Peyer's patch (tissue), 4 donors: ENCODE measurements at regions not wholly inside any gene's neighbourhood (a gene's known extent, or its start where the extent isn't known, plus 50 kb on each side); places are given as distances from the start of the nearest gene placed in this dataset.

Experiments used
- CTCF ChIP-seq, 6 experiments: fragments of 450-650 bp in 4 of 6; fragments of 200-600 bp in 2 of 6; sonication (generic) in 1 of 6; IDR thresholded peaks; one replicate each; pipeline ENCODE4 v1.5.1; 2017 to 2019; ENCODE audit warnings: antibody characterized with exemption in 6 of 6, mild to moderate bottlenecking in 3 of 6, moderate library complexity in 1 of 6
- POLR2A ChIP-seq, 2 donors: fragments of 450-650 bp; IDR thresholded peaks; one replicate each; pipeline ENCODE4 v1.5.1; 2017; ENCODE audit warnings: antibody characterized with exemption in 2 of 2, mild to moderate bottlenecking in 2 of 2, moderate library complexity in 2 of 2

GRCh38 chr12:75932241-75932640 lies 99.3 kb downstream of the PHLDA1 start:
- TF ChIP-seq CTCF (IDR thresholded peaks at IDR 0.05) (no peak), POLR2A (IDR thresholded peaks at IDR 0.05) (no peak)
